Suppressor macrophage (primary cell): ENCODE measurements at regions not wholly inside any gene's neighbourhood (a gene's known extent, or its start where the extent isn't known, plus 50 kb on each side); places are given as distances from the start of the nearest gene placed in this dataset.
"Not testable (repeated sequence)": the region's sequence is repeated elsewhere in the genome, so short reads cannot be mapped to it uniquely, and the experiment has no call there.

Experiments used
- DNase-seq, 4 experiments: peaks; one replicate each; pipeline ENCODE4 v3.0.0-alpha.2; 2020 to 2022

- no peak for DNase-seq
Observed at GRCh38 chr2:12467303-12467702, 249.4 kb upstream of the TRIB2 start.

- DNase-seq, result no peak
Observed at GRCh38 chr2:12469141-12469561, 247.6 kb upstream of the TRIB2 start.

- DNase-seq, result not testable (repeated sequence)
Observed at GRCh38 chr2:12472265-12472664, 244.5 kb upstream of the TRIB2 start.

DNA sequence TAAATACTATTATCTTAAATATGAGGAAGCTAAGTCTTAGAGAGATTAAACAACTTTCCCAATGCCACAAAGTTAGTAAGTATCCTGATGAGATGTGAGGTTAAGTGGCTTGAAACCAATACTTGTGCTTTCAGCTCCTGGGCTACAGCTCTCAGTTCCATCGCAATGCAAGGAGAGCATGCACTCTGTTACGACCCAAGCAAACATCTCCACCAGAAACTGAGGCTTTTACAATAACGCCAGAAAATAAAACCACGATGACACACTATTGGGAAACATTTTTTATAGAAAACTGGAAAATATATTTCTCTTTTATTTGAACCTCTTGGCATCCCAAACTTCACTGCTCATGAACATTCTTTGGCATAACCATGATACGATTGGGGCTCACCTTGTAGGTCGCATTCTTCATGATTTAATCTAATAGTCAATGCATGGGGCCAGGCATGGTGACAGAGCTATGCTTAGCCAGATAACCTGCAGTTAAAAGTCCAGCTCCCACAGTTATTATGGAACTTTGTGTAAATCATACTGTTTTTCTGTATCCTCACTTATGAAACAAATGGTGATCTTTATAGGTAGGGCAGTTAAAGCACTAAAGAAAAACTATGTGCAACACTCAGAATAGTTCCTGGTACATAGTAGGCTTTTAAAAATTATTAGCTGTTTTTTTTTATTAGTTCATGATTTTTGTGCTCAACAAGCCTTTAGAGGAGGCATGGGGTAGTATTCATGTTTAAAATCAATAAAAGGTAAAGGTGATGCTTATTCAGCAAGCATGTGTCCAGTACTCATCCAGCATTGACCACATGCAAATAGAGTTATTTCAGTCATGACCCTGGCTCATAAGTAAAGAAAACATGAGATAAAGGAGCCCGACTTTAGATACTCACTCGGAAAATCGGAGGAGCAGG is 238.3 kb upstream of the TRIB2 start:
- DNase-seq, result no peak

- DNase-seq, result peak; percentile 41 to 75 (median 64)
Observed at GRCh38 chr2:12479065-12479601, 237.6 kb upstream of the TRIB2 start.

DNA sequence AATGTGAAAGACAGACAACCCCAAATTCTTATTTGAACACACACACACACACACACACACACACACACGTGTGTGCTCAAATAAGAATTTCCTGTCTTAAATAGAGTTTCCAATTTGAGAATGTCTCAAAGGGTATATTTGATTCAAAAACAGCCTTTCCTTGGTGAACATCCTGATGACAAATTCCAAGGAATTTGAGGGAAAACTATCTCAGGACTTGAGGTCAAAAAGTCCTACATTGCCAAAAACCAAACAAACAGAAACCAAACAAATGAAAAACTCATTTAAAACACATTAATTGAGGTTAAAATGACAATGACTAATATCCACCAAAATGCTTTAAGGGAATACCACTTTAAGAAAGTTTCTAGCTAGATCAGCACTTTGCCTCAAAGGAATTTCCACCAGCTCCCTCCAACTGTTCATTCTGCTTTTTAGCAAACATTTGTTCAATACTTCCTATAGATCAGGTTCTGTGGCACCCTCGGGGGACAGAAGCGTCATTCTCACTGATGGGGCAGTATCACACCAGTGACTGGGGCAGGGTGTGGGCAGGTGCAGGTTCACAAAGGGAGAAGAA is 232.1 kb upstream of the TRIB2 start:
- DNase-seq, result no peak

DNA sequence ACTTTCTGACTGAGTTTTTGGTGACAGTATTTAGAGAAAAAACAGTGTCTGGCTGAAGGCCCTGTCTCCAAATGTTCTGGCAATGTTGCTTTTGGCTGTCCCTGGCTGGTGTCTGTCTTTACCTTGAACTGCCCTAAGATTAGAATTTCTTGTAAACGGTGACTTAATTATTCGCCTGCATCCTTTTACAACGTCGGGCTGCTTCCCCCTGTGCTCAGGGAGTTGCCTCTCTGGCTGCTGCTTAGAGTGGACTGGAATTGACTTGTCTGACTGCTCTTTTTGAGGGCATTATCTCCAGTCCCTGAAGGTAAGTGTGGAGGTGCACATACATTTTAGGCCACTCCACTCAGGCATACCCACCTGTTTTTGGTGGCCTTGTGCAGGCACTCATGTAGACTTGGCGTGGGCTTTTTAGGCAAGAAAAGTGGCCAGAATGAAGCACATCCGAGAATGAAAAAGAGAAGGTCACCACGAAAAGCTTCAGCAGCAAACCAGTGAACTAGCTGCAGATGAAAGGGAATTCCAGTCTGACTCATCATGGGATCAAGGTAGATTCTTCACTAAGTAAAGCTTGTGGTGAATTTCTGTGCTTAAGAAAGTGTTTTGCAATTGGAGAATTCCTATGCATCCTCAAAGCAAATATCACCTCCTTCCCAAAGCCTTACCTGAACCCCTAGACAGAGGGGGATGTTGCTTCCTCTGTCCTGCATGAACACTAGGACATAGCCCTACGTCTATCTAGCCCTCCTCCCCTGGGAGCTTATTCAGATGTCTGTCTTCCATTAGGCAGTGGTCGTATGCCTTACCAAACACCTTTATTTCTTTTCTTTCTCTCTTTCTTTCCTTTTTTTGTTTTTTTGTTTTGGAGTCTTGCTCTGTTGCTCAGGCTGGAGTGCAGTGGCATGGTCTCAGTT is 230.3 kb upstream of the TRIB2 start:
- DNase-seq, result no peak

DNA sequence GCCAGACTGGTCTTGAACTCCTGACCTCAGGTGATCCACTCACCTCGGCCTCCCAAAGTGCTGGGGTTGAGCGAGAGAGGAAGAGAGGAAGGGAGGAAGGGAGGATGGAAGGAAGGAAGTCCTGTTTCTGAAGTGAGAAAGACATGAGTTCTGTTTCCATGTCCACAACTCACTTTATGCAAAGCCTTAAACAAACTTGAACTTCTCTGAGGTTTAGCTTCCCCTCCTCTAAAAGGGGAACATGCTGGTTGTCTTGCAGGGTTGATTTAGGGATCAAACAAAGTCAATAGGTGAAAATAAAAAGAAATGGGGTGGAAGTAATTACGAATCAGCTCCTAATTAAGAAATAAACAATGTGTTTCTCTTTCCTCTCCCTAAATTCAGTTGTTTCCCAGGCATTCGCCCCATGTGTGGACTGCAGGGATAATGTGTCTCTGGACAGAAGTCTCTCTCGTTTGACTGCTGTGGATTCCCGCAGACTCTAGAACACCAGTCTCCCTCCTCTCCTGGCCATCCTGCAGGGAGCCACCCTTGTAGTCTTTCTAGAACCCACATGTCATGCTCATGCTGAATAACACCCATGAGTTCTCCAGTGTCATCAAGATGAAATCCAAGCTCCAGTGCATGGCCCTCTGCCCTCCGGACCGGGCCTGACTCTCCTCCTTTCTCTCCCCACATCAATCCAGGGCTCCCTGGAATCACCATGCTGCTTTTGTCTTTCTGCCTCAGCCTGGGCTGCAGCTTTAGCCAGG is 229.3 kb upstream of the TRIB2 start:
- peak in 3 of 4 experiments; percentile 13 to 54 (median 43) for DNase-seq

- DNase-seq, result peak in 2 of 4 experiments; percentile 15 to 33
Observed at GRCh38 chr2:12488352-12489318, 228.1 kb upstream of the TRIB2 start.

DNA sequence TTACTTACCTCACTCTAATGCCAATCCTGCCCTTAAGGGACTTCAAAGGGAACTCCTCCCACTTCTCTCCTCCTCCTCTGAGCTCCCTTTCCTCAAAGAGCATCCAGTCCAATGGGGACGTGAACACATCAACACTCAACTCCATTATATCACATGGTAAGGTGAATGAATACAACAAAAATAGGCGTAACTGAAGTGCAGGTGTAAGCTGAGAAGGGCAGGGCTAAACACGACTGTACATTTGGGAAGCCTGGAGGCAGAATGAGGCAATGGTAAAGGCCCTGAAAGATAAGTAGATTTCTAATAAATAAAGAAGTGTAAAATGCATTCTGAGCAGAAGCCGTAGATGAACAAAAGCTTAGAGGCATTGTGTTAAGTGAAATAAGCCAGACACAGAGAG is 226.1 kb upstream of the TRIB2 start:
- DNase-seq, result no peak

DNA sequence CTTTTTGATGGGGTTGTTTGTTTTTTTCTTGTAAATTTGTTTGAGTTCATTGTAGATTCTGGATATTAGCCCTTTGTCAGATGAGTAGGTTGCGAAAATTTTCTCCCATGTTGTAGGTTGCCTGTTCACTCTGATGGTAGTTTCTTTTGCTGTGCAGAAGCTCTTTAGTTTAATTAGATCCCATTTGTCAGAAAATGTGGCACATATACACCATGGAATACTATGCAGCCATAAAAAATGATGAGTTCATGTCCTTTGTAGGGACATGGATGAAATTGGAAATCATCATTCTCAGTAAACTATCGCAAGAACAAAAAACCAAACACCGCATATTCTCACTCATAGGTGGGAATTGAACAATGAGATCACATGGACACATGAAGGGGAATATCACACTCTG is 224.4 kb upstream of the TRIB2 start:
- not testable (repeated sequence) for DNase-seq

- DNase-seq, result peak; percentile 54 to 85 (median 78)
Observed at GRCh38 chr2:12493031-12493513, 223.7 kb upstream of the TRIB2 start.

DNA sequence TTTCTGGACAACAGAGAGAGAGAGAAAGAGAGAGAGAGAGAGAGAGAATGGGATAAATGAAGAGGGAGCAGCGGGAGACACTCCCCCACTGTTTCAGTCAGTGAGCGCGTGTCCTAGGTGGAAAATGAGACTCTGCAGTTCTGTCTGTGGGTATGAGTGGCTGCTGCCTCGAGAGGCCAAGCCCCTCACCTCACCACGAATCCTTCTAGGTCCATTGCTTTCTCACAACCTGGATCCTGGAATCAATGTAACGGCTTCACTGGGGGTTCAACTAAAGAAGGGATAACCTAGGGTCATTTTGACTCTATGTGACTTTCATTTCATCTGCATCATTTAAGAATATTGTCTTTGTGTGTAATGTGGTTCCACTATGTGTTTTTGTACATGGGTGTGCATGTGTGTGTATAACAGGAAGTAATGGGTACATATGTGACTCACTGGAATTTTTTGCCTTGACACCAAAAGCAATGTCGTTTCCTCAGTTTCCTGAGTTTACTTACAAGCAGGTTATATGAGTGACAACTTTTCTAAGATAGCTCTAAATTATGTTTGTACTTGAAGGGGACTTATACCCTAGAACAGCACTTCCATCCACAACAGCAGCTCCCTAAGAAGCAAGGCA is 221.4 kb upstream of the TRIB2 start:
- DNase-seq, result no peak

- DNase-seq, result no peak
Observed at GRCh38 chr2:12498286-12498685, 218.4 kb upstream of the TRIB2 start.

DNA sequence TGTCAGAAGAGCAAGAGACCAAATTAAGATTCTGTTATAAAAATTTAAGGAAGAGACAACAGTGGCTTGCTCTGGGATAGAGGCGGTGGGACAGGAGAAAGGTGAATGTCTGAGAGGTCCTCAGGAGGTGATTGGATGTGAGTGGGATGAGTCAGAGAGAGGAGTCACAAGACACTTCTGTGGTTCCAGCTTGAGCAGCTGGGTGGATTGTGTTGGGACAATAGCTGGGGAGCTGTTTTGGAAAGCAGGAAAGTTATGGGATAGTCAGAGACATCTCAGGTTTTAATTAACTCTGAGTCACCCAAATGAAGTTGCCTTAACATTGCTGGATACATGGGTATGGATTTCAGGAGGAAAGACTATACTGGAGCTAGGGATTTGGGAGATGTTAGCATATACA is 218.0 kb upstream of the TRIB2 start:
- DNase-seq, result peak in 1 of 4 experiments; percentile 14

- no peak for DNase-seq
Observed at GRCh38 chr2:12500899-12501298, 215.8 kb upstream of the TRIB2 start.

- peak; percentile 55 to 70 (median 65) for DNase-seq
Observed at GRCh38 chr2:12501469-12502158, 215.1 kb upstream of the TRIB2 start.

DNA sequence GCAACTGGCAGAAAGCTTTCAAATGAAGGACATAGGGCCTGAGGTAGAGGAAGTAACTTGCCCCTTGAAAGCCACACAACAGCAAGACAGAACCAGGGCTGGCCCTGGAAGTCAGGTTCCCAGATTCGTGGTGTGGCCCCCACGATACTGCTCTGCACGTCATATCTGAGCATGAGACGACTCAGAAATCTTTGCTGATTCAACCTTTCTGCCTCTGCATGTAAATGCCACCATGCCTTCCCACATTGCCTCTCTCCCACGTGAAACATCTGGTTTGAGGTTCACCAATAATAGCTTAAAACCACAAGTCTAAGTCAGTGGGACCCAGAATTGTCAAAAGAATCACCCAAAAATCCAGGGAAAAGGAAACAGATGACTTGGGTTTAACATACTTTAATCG is 214.0 kb upstream of the TRIB2 start:
- DNase-seq, result peak; percentile 73 to 90 (median 82)

- peak; percentile 44 to 80 (median 62) for DNase-seq
Observed at GRCh38 chr2:12504443-12504842, 212.3 kb upstream of the TRIB2 start.
